ENCODE measurements at regions not wholly inside any gene's neighbourhood (a gene's known extent, or its start where the extent isn't known, plus 50 kb on each side); places are given as distances from the start of the nearest gene placed in this dataset.

DNA sequence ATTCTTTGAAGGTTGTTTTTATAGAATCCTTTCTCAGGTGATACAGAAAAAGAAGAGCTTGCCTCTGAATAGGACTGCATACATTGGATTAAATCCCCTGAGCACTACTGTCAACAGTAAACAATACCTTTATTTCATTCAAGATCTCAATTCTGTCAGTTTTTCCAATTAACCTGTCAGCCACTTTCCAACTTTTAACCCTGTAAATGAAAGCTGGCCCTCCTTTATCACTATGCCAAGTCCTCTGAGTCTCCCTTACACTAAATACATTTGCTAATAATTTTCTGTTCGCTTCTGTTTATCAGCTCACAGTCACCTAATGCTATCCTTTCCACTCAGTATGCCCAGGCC lies 213.7 kb upstream of the ARHGAP42 start:
- TF ChIP-seq, protein P1, sequence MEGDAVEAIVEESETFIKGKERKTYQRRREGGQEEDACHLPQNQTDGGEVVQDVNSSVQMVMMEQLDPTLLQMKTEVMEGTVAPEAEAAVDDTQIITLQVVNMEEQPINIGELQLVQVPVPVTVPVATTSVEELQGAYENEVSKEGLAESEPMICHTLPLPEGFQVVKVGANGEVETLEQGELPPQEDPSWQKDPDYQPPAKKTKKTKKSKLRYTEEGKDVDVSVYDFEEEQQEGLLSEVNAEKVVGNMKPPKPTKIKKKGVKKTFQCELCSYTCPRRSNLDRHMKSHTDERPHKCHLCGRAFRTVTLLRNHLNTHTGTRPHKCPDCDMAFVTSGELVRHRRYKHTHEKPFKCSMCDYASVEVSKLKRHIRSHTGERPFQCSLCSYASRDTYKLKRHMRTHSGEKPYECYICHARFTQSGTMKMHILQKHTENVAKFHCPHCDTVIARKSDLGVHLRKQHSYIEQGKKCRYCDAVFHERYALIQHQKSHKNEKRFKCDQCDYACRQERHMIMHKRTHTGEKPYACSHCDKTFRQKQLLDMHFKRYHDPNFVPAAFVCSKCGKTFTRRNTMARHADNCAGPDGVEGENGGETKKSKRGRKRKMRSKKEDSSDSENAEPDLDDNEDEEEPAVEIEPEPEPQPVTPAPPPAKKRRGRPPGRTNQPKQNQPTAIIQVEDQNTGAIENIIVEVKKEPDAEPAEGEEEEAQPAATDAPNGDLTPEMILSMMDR (IDR thresholded peaks at IDR 0.05 in 2 of 3, conservative IDR thresholded peaks at IDR 0.05 in 1 of 3; ENCODE audit: borderline replicate concordance in 1 of 3, insufficient read depth in 1 of 3, low read depth in 2 of 3, low read length in 2 of 3): no peak
- TF ChIP-seq, protein P2, sequence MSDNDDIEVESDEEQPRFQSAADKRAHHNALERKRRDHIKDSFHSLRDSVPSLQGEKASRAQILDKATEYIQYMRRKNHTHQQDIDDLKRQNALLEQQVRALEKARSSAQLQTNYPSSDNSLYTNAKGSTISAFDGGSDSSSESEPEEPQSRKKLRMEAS (IDR thresholded peaks at IDR 0.05): no peak
- no peak for TF ChIP-seq ZNF274 (IDR thresholded peaks at IDR 0.05; ENCODE audit: low read depth, low read length)
- no peak for TF ChIP-seq POLR2A (IDR thresholded peaks at IDR 0.05; ENCODE audit: borderline replicate concordance, extremely low read depth, insufficient read depth, insufficient read length)
- TF ChIP-seq ZFX (IDR thresholded peaks at IDR 0.05): no peak
- TF ChIP-seq EGR1 (IDR thresholded peaks at IDR 0.05; ENCODE audit: low read depth): no peak
- no peak for TF ChIP-seq EZH2 (IDR thresholded peaks at IDR 0.05)
